ENCODE measurements at regions not wholly inside any gene's neighbourhood (a gene's known extent, or its start where the extent isn't known, plus 50 kb on each side); places are given as distances from the start of the nearest gene placed in this dataset.

DNA sequence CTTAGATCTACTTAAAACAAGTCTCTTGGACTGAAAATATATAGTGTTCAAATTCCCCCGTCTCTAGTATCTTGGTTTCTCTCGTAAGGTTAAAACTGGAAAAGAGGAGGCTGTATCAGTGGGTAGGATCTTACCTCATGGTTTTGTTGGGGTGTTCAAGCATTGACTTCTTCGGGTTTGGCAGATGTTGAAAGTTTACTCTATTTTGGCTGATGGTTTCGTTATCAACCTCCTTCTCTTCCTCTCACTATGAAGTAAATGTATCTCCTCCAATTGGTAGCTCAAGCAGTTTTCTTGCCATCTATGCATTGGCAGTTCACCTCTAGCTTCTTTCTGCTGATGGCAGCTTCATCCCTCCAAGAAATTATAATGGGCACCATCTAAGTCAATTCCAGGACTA, 506.5 kb upstream of the GRIN3A start:
- H3K79me2 ChIP-seq (ENCODE audit: control insufficient read depth, insufficient read depth, low read length) = no peaks in the 10 kb centered on the region
- no peak overlapping the region for H2AFZ ChIP-seq (ENCODE audit: insufficient read depth, low read depth, low read length, poor library complexity, severe bottlenecking)
- no peaks in the 10 kb centered on the region for H3K9me3 ChIP-seq (ENCODE audit: control extremely low read depth in 1 of 3, control insufficient read depth in 2 of 3, insufficient read depth in 1 of 3, low read length in 2 of 3)
- Mint-ChIP-seq H3K9me3 (ENCODE audit: insufficient read depth) (no peaks in the 10 kb centered on the region), H3K27ac (no peak overlapping the region), H3K27me3 (no peaks in the 10 kb centered on the region), H3K4me1 (no peaks in the 10 kb centered on the region), H3K4me3 (no peak overlapping the region)
- POLR2A ChIA-PET = no interaction called here
- no peak overlapping the region for H3K9ac ChIP-seq (ENCODE audit: low read length)
- H3K27ac ChIP-seq (ENCODE audit: low read length in 2 of 2) = no peak overlapping the region
- TF ChIP-seq EZH2 (IDR thresholded peaks at IDR 0.05; ENCODE audit: borderline replicate concordance, insufficient read depth, low read depth, low read length, poor library complexity, severe bottlenecking) = no peak
- no peak for TF ChIP-seq CTCF (IDR thresholded peaks at IDR 0.05)
- no peak overlapping the region for H3K4me3 ChIP-seq (ENCODE audit: control extremely low read depth in 1 of 5, extremely low read depth in 1 of 5, insufficient read depth in 1 of 5, low read depth in 2 of 5, low read length in 4 of 5)
- no peaks in the 10 kb centered on the region for H3K36me3 ChIP-seq (replicated peaks in 1 of 2; ENCODE audit: control extremely low read depth in 1 of 2, control insufficient read depth in 1 of 2, extremely low read depth in 1 of 2, insufficient read depth in 2 of 2, low read length in 1 of 2)
- H3K27me3 ChIP-seq (replicated peaks in 1 of 4; ENCODE audit: control extremely low read depth in 1 of 4, control insufficient read depth in 3 of 4, insufficient read depth in 4 of 4, low read length in 3 of 4) = no peaks in the 10 kb centered on the region
- ATAC-seq (ENCODE audit: low read depth) (no peak), DNase-seq (no peak)
- no peaks in the 10 kb centered on the region for H3K4me1 ChIP-seq (ENCODE audit: control insufficient read depth in 2 of 2, insufficient read depth in 2 of 2, low read length in 2 of 2)
- intact Hi-C loops (cut with micrococcal nuclease) = no loop called here
- WGBS (ENCODE audit: insufficient coverage) = 43% methylated on average over 1 of the region's 4 CpGs
- CTCF ChIA-PET = no interaction called here
- H4K20me1 ChIP-seq (ENCODE audit: control insufficient read depth, insufficient read depth, low read length, poor library complexity, severe bottlenecking) = no peaks in the 10 kb centered on the region
- no peak overlapping the region for H3K4me2 ChIP-seq (replicated peaks; ENCODE audit: low read depth, low read length, poor library complexity, severe bottlenecking)

DNA sequence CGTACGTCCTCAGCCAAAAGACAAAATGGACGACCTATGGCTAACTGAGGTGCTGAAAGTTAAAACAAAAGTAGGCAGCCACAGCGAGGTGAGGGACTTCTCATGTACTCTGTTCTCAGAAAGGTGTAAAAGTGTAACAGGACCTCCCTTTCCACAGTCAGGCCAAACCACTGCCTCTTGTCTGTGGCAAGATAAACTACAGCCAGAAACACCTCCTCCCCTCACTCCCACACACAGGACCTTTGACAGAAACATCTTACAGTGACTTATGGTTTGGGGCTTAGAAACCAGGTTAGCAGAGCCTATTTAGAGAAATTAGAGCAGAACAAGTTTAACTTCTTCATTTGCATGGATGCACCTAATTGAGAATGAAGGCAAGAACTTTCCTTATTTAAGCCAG, 499.1 kb upstream of the GRIN3A start:
- Histone ChIP-seq H3K9me3 (ENCODE audit: control extremely low read depth in 1 of 3, control insufficient read depth in 2 of 3, insufficient read depth in 1 of 3, low read length in 2 of 3) (no peaks in the 10 kb centered on the region), H4K20me1 (ENCODE audit: control insufficient read depth, insufficient read depth, low read length, poor library complexity, severe bottlenecking) (no peaks in the 10 kb centered on the region), H2AFZ (ENCODE audit: insufficient read depth, low read depth, low read length, poor library complexity, severe bottlenecking) (no peak overlapping the region), H3K27ac (ENCODE audit: low read length in 2 of 2) (no peak overlapping the region), H3K4me3 (ENCODE audit: control extremely low read depth in 1 of 5, extremely low read depth in 1 of 5, insufficient read depth in 1 of 5, low read depth in 2 of 5, low read length in 4 of 5) (no peak overlapping the region), H3K27me3 (replicated peaks in 1 of 4; ENCODE audit: control extremely low read depth in 1 of 4, control insufficient read depth in 3 of 4, insufficient read depth in 4 of 4, low read length in 3 of 4) (no peaks in the 10 kb centered on the region), H3K9ac (ENCODE audit: low read length) (no peak overlapping the region), H3K36me3 (replicated peaks in 1 of 2; ENCODE audit: control extremely low read depth in 1 of 2, control insufficient read depth in 1 of 2, extremely low read depth in 1 of 2, insufficient read depth in 2 of 2, low read length in 1 of 2) (no peaks in the 10 kb centered on the region), H3K4me1 (ENCODE audit: control insufficient read depth in 2 of 2, insufficient read depth in 2 of 2, low read length in 2 of 2) (no peaks in the 10 kb centered on the region), H3K4me2 (replicated peaks; ENCODE audit: low read depth, low read length, poor library complexity, severe bottlenecking) (no peak overlapping the region), H3K79me2 (ENCODE audit: control insufficient read depth, insufficient read depth, low read length) (no peaks in the 10 kb centered on the region)
- intact Hi-C loops (cut with micrococcal nuclease) = no loop called here
- Mint-ChIP-seq H3K4me1 (no peaks in the 10 kb centered on the region), H3K27me3 (no peaks in the 10 kb centered on the region), H3K27ac (no peak overlapping the region), H3K9me3 (ENCODE audit: insufficient read depth) (peaks cover 3% of the 10 kb centered on the region), H3K4me3 (no peak overlapping the region)
- DNase-seq (no peak), ATAC-seq (ENCODE audit: low read depth) (no peak)
- POLR2A ChIA-PET = no interaction called here
- CTCF ChIA-PET = no interaction called here
- no peak for TF ChIP-seq CTCF (IDR thresholded peaks at IDR 0.05)
- TF ChIP-seq EZH2 (IDR thresholded peaks at IDR 0.05; ENCODE audit: borderline replicate concordance, insufficient read depth, low read depth, low read length, poor library complexity, severe bottlenecking) = no peak
- WGBS (ENCODE audit: insufficient coverage) = no CpG with 5 or more reads among the region's 4 CpGs

All from B cell (primary cell).